ENCODE measurements at regions not wholly inside any gene's neighbourhood (a gene's known extent, or its start where the extent isn't known, plus 50 kb on each side); places are given as distances from the start of the nearest gene placed in this dataset.

GRCh38 chrX:45847961-45848360 lies 647.3 kb upstream of the DIPK2B start (continued):
- TF ChIP-seq ZNF280C (tag by site-specific recombination; IDR thresholded peaks at IDR 0.05), result no peak
- no peak for TF ChIP-seq ZNF560 (tag by site-specific recombination; IDR thresholded peaks at IDR 0.05; ENCODE audit: borderline replicate concordance)
- no peak for TF ChIP-seq INSM2 (tag by site-specific recombination; IDR thresholded peaks at IDR 0.05)
- TF ChIP-seq OSR2 (tag by site-specific recombination; IDR thresholded peaks at IDR 0.05), result no peak
- no peak for TF ChIP-seq ZBTB7A (tag by site-specific recombination; IDR thresholded peaks at IDR 0.05; ENCODE audit: low read depth)
- TF ChIP-seq ZFP69B (tag by site-specific recombination; IDR thresholded peaks at IDR 0.05), result no peak
- TF ChIP-seq TCF7L2 (IDR thresholded peaks at IDR 0.05; ENCODE audit: borderline replicate concordance, low read depth, low read length), result no peak
- TF ChIP-seq ZNF530 (tag by site-specific recombination; IDR thresholded peaks at IDR 0.05; ENCODE audit: low read depth), result no peak

GRCh38 chrX:45846328-45846727 lies 645.7 kb upstream of the DIPK2B start:
- Histone ChIP-seq H3K36me3 (ENCODE audit: control insufficient read depth in 2 of 2, insufficient read depth in 1 of 2, low read length in 2 of 2) (peaks cover 7 to 16% of the 10 kb centered on the region in 2 experiments; a peak in 2 of 3 replicates), H3K27ac (ENCODE audit: extremely low read depth, low read depth, low read length) (no peak overlapping the region), H3K4me3 (ENCODE audit: low read depth, low read length) (no peak overlapping the region), H3K9me3 (ENCODE audit: control insufficient read depth, insufficient read depth, low read depth, low read length) (no peaks in the 10 kb centered on the region), H3K4me1 (ENCODE audit: control insufficient read depth, insufficient read depth, low read length) (no peaks in the 10 kb centered on the region)
- POLR2A ChIA-PET, result interaction anchor here (0.7 kb wide), 1 partner anchor 82 kb away, joined by 3 read pairs; no protein-coding TSS in a partner anchor
- CTCF ChIA-PET, result interaction anchor here (0.7 kb wide), 1 partner anchor 149 kb away, joined by 3 read pairs; no protein-coding TSS in a partner anchor
- peak; percentile 44; the same call in 1 of the 2 replicates for TF ChIP-seq ZBTB11 (tag by site-specific recombination; conservative IDR thresholded peaks at IDR 0.05; ENCODE audit: low read depth)
- TF ChIP-seq TRIM28 (IDR thresholded peaks at IDR 0.05; ENCODE audit: borderline replicate concordance, low read length), result no peak
- no peak for TF ChIP-seq GFI1B (tag by site-specific recombination; IDR thresholded peaks at IDR 0.05)
- TF ChIP-seq ZNF664 (tag by site-specific recombination; IDR thresholded peaks at IDR 0.05), result no peak
- TF ChIP-seq ZNF433 (tag by site-specific recombination; IDR thresholded peaks at IDR 0.05; ENCODE audit: low read depth), result 0 out of 2 replicates have a peak, but pooled peaks have one; percentile 55
- TF ChIP-seq ZNF24 (tag by site-specific recombination; IDR thresholded peaks at IDR 0.05), result no peak
- no peak for TF ChIP-seq ZNF19 (tag by site-specific recombination; IDR thresholded peaks at IDR 0.05; ENCODE audit: low read depth)
- no peak for TF ChIP-seq ZNF76 (tag by site-specific recombination; IDR thresholded peaks at IDR 0.05; ENCODE audit: borderline replicate concordance, low read depth)
- no peak for TF ChIP-seq ZNF701 (tag by site-specific recombination; IDR thresholded peaks at IDR 0.05)
- TF ChIP-seq ZBTB6 (tag by site-specific recombination; IDR thresholded peaks at IDR 0.05), result no peak
- peak; percentile 68 for TF ChIP-seq ZNF518A (tag by site-specific recombination; conservative IDR thresholded peaks at IDR 0.05; ENCODE audit: low read depth)
- peak; percentile 35; the same call in 1 of the 2 replicates for TF ChIP-seq ZBTB8A (tag by site-specific recombination; IDR thresholded peaks at IDR 0.05)
- TF ChIP-seq ZNF211 (tag by site-specific recombination; IDR thresholded peaks at IDR 0.05; ENCODE audit: low read depth), result no peak
- TF ChIP-seq ZNF426 (tag by site-specific recombination; IDR thresholded peaks at IDR 0.05), result peak; percentile 48
- no peak for TF ChIP-seq ZNF558 (tag by site-specific recombination; IDR thresholded peaks at IDR 0.05)
- no peak for TF ChIP-seq ZNF266 (tag by site-specific recombination; IDR thresholded peaks at IDR 0.05; ENCODE audit: low read depth)

All from HEK293 (cell line).